ENCODE measurements at regions not wholly inside any gene's neighbourhood (a gene's known extent, or its start where the extent isn't known, plus 50 kb on each side); places are given as distances from the start of the nearest gene placed in this dataset.

- no peaks in the 10 kb centered on the region for H3K79me2 ChIP-seq (ENCODE audit: control insufficient read depth, insufficient read depth, low read length)
- no peak for FAIRE-seq
- H3K27me3 ChIP-seq (ENCODE audit: control insufficient read depth, extremely low read depth, insufficient read depth, low read length): no peaks in the 10 kb centered on the region
These were observed 676.2 kb downstream of the CDH11 start for GRCh38 chr16:64445649-64446048.

GRCh38 chr16:64445245-64445644 lies 676.6 kb downstream of the CDH11 start:
- no peak for FAIRE-seq

More at GRCh38 chr16:64445649-64446048, 676.2 kb downstream of the CDH11 start:
- Histone ChIP-seq H3K27ac (ENCODE audit: control insufficient read depth, insufficient read depth, low read length) (no peak overlapping the region), H3K9ac (ENCODE audit: control insufficient read depth, extremely low read depth, insufficient read depth, low read length) (no peak overlapping the region), H2AFZ (ENCODE audit: control insufficient read depth, low read length) (no peak overlapping the region), H3K9me3 (ENCODE audit: control insufficient read depth, low read depth, low read length) (no peaks in the 10 kb centered on the region), H3K4me3 (ENCODE audit: control insufficient read depth in 2 of 3, extremely low read depth in 1 of 3, insufficient read depth in 2 of 3, low read depth in 1 of 3, low read length in 3 of 3) (no peak overlapping the region), H3K36me3 (ENCODE audit: control insufficient read depth in 2 of 2, extremely low read depth in 1 of 2, insufficient read depth in 2 of 2, low read length in 2 of 2) (no peaks in the 10 kb centered on the region), H3K9me1 (ENCODE audit: control insufficient read depth, extremely low read depth, insufficient read depth, low read length) (no peaks in the 10 kb centered on the region), H3K4me2 (ENCODE audit: control insufficient read depth, extremely low read depth, insufficient read depth, low read depth, low read length) (no peak overlapping the region), H3K4me1 (ENCODE audit: control insufficient read depth, extremely low read depth, insufficient read depth, low read length) (no peaks in the 10 kb centered on the region), H4K20me1 (ENCODE audit: control insufficient read depth, extremely low read depth, insufficient read depth, low read length) (no peaks in the 10 kb centered on the region)
- dilution Hi-C loops (cut with MboI; ENCODE audit: extremely low pct_ligation_motif_present, low sequenced_read_pairs): no loop called here
- no peak for DNase-seq (ENCODE audit: low read depth, low spot score)
- TF ChIP-seq CTCF (optimal IDR thresholded peaks at IDR 0.05 in 1 of 3, IDR thresholded peaks at IDR 0.05 in 1 of 3, conservative IDR thresholded peaks at IDR 0.05 in 1 of 3; ENCODE audit: extremely low read depth in 1 of 3, insufficient read depth in 2 of 3, low read length in 3 of 3) (no peak), EZH2 (IDR thresholded peaks at IDR 0.05; ENCODE audit: low read length) (no peak)

More at GRCh38 chr16:64445245-64445644, 676.6 kb downstream of the CDH11 start:
- no peak for DNase-seq (ENCODE audit: low read depth, low spot score)
- Histone ChIP-seq H3K9ac (ENCODE audit: control insufficient read depth, extremely low read depth, insufficient read depth, low read length) (no peak overlapping the region), H3K9me1 (ENCODE audit: control insufficient read depth, extremely low read depth, insufficient read depth, low read length) (no peaks in the 10 kb centered on the region), H3K4me1 (ENCODE audit: control insufficient read depth, extremely low read depth, insufficient read depth, low read length) (no peaks in the 10 kb centered on the region), H4K20me1 (ENCODE audit: control insufficient read depth, extremely low read depth, insufficient read depth, low read length) (no peaks in the 10 kb centered on the region), H3K27ac (ENCODE audit: control insufficient read depth, insufficient read depth, low read length) (no peak overlapping the region), H3K9me3 (ENCODE audit: control insufficient read depth, low read depth, low read length) (no peaks in the 10 kb centered on the region), H3K4me3 (ENCODE audit: control insufficient read depth in 2 of 3, extremely low read depth in 1 of 3, insufficient read depth in 2 of 3, low read depth in 1 of 3, low read length in 3 of 3) (no peak overlapping the region), H3K4me2 (ENCODE audit: control insufficient read depth, extremely low read depth, insufficient read depth, low read depth, low read length) (no peak overlapping the region), H3K79me2 (ENCODE audit: control insufficient read depth, insufficient read depth, low read length) (no peaks in the 10 kb centered on the region), H2AFZ (ENCODE audit: control insufficient read depth, low read length) (no peak overlapping the region), H3K27me3 (ENCODE audit: control insufficient read depth, extremely low read depth, insufficient read depth, low read length) (no peaks in the 10 kb centered on the region), H3K36me3 (ENCODE audit: control insufficient read depth in 2 of 2, extremely low read depth in 1 of 2, insufficient read depth in 2 of 2, low read length in 2 of 2) (no peaks in the 10 kb centered on the region)
- TF ChIP-seq CTCF (optimal IDR thresholded peaks at IDR 0.05 in 1 of 3, IDR thresholded peaks at IDR 0.05 in 1 of 3, conservative IDR thresholded peaks at IDR 0.05 in 1 of 3; ENCODE audit: extremely low read depth in 1 of 3, insufficient read depth in 2 of 3, low read length in 3 of 3): no peak
- no peak for TF ChIP-seq EZH2 (IDR thresholded peaks at IDR 0.05; ENCODE audit: low read length)
- dilution Hi-C loops (cut with MboI; ENCODE audit: extremely low pct_ligation_motif_present, low sequenced_read_pairs): no loop called here

Data from keratinocyte (primary cell).